ENCODE measurements at regions not wholly inside any gene's neighbourhood (a gene's known extent, or its start where the extent isn't known, plus 50 kb on each side); places are given as distances from the start of the nearest gene placed in this dataset.

DNA sequence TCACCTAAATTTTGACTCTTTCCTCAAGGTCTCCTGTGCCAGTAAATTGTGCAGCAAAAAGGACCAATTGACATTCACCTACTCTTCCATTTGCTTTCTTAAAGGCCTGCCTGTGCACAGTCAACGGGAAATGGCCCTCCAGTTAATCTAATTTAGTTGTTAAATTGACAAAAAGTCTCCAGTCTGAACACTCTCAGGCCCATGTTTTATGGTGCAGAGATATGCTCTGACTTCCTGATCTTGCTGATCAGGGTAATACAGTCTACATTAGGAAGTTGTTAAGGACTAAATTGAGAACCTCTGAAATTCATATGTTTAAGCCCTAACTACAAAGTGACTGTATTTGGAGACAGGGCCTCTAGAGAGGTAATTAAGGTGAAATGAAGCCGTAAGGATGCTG lies 133.6 kb upstream of the IL15 start:
- TF ChIP-seq SP1 (IDR thresholded peaks at IDR 0.05) (no peak), BHLHE40 (IDR thresholded peaks at IDR 0.05; ENCODE audit: borderline replicate concordance) (no peak), SUZ12 (IDR thresholded peaks at IDR 0.05) (no peak), ZNF384 (IDR thresholded peaks at IDR 0.05) (no peak), FOXM1 (IDR thresholded peaks at IDR 0.05; ENCODE audit: borderline replicate concordance) (no peak), TARDBP (IDR thresholded peaks at IDR 0.05) (no peak), FOXA1 (IDR thresholded peaks at IDR 0.05) (no peak), FOXK2 (IDR thresholded peaks at IDR 0.05) (no peak), L3MBTL2 (conservative IDR thresholded peaks at IDR 0.05) (no peak), NFRKB (IDR thresholded peaks at IDR 0.05) (no peak), ELF4 (IDR thresholded peaks at IDR 0.05) (no peak), HDGF (IDR thresholded peaks at IDR 0.05; ENCODE audit: borderline replicate concordance) (no peak), ARNT (IDR thresholded peaks at IDR 0.05) (no peak)
- TF ChIP-seq, protein P1, sequence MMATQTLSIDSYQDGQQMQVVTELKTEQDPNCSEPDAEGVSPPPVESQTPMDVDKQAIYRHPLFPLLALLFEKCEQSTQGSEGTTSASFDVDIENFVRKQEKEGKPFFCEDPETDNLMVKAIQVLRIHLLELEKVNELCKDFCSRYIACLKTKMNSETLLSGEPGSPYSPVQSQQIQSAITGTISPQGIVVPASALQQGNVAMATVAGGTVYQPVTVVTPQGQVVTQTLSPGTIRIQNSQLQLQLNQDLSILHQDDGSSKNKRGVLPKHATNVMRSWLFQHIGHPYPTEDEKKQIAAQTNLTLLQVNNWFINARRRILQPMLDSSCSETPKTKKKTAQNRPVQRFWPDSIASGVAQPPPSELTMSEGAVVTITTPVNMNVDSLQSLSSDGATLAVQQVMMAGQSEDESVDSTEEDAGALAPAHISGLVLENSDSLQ (IDR thresholded peaks at IDR 0.05): no peak

Data from HEK293T (cell line).